A549 (cell line): ENCODE measurements at regions not wholly inside any gene's neighbourhood (a gene's known extent, or its start where the extent isn't known, plus 50 kb on each side); places are given as distances from the start of the nearest gene placed in this dataset.

Experiments
- ATAC-seq, 2 experiments: fragments of 200-7000 bp in 1 of 2; fragments of >200 bp in 1 of 2; cut with Nextera tagmentation in 1 of 2; cut with Tn5 transposase in 1 of 2; 3 replicates each; pipeline versions ENCODE4 v1.8.0 to v1.9.1; 2018 to 2020; ENCODE audit warnings: mild to moderate bottlenecking in 1 of 2, moderate library complexity in 1 of 2
- CTCF ChIA-PET: fragments of 300-600 bp; sonication (Branson Sonifier 250); formaldehyde crosslinking; extraction: SDS; loops from one replicate; lab custom pipeline; 2021; ENCODE audit warnings: antibody characterized with exemption, inconsistent platforms; lab: Yijun Ruan, JAX
- POLR2A ChIA-PET: fragments of 350-600 bp; formaldehyde crosslinking; extraction: SDS; loops from one replicate; lab custom pipeline; 2021; ENCODE audit warnings: antibody characterized with exemption, inconsistent platforms; lab: Yijun Ruan, JAX
- DNase-seq, 2 experiments: peaks; one replicate each; pipeline versions ENCODE4 v3.0.0 to v3.0.0-alpha.2; 2011 to 2016; ENCODE audit warnings: low read depth in 1 of 2, low spot score in 1 of 2
- FAIRE-seq: peaks from 2 replicates; lab custom pipeline; 2011; peaks lifted over from hg19 to GRCh38; lab: Jason Lieb, UNC
- H3K27ac ChIP-seq, 2 experiments: fragments of >200 bp; sonication (Bioruptor Twin); formaldehyde crosslinking; 3 replicates each; pipeline ENCODE4 v1.5.1; 2016 to 2017
- H3K4me1 ChIP-seq: fragments of >200 bp; sonication (Bioruptor Twin); formaldehyde crosslinking; 3 replicates; pipeline ENCODE4 v1.6.1; 2016
- H3K4me2 ChIP-seq: fragments of >200 bp; sonication (Bioruptor Twin); formaldehyde crosslinking; 3 replicates; pipeline ENCODE4 v1.6.1; 2016
- H3K4me3 ChIP-seq: fragments of >200 bp; sonication (Bioruptor Twin); formaldehyde crosslinking; 3 replicates; pipeline ENCODE4 v1.5.1; 2016
- H3K9me3 ChIP-seq: fragments of >200 bp; sonication (Bioruptor Twin); formaldehyde crosslinking; 3 replicates; pipeline ENCODE4 v1.6.1; 2016
- BCL3 ChIP-seq: fragments of >200 bp; sonication (Bioruptor Twin); formaldehyde crosslinking; IDR thresholded peaks from 3 replicates; pipeline ENCODE4 v1.6.1; 2016
- BHLHE40 ChIP-seq: IDR thresholded peaks from 2 replicates; pipeline ENCODE4 v1.6.1; 2012; ENCODE audit warnings: low read depth, low read length, inconsistent platforms
- CBX2 ChIP-seq: fragments of 200-600 bp; sonication (generic); IDR thresholded peaks from 2 replicates; pipeline ENCODE4 v1.6.1; 2016; ENCODE audit warnings: low read depth, mild to moderate bottlenecking, borderline replicate concordance
- CBX8 ChIP-seq: fragments of 200-600 bp; sonication (generic); IDR thresholded peaks from 2 replicates; pipeline ENCODE4 v1.6.1; 2016
- CHD4 ChIP-seq: fragments of 200-600 bp; sonication (generic); IDR thresholded peaks from 2 replicates; pipeline ENCODE4 v1.6.1; 2016; ENCODE audit warnings: antibody characterized with exemption, mild to moderate bottlenecking, borderline replicate concordance
- E2F6 ChIP-seq: IDR thresholded peaks from 2 replicates; pipeline ENCODE4 v1.6.1; 2012; ENCODE audit warnings: low read depth, borderline replicate concordance
- EHF ChIP-seq: fragments of 250-450 bp; sonication (Bioruptor Pico); IDR thresholded peaks from 2 replicates; pipeline ENCODE4 v1.5.0; 2020; ENCODE audit warnings: mild to moderate bottlenecking
- ESRRA ChIP-seq: fragments of 150-350 bp; IDR thresholded peaks from 2 replicates; pipeline ENCODE4 v1.6.1; 2014; ENCODE audit warnings: mild to moderate bottlenecking, low read length, borderline replicate concordance
- FOSB ChIP-seq: fragments of 250-450 bp; sonication (Bioruptor Pico); IDR thresholded peaks from 2 replicates; pipeline ENCODE4 v1.5.0; 2020; ENCODE audit warnings: mild to moderate bottlenecking, moderate library complexity
- FOXS1 ChIP-seq: fragments of 250-450 bp; sonication (Bioruptor Pico); IDR thresholded peaks from 2 replicates; pipeline ENCODE4 v1.5.0; 2020; ENCODE audit warnings: mild to moderate bottlenecking, moderate library complexity
- HDAC2 ChIP-seq: fragments of 200-600 bp; sonication (generic); IDR thresholded peaks from 2 replicates; pipeline ENCODE4 v1.6.1; 2016
- HEYL ChIP-seq: fragments of 250-450 bp; sonication (Bioruptor Pico); IDR thresholded peaks from 2 replicates; pipeline ENCODE4 v1.8.0; 2021; ENCODE audit warnings: mild to moderate bottlenecking, moderate library complexity
- HOXA7 ChIP-seq: fragments of 250-450 bp; sonication (Bioruptor Pico); IDR thresholded peaks from 2 replicates; pipeline ENCODE4 v1.5.0; 2020; ENCODE audit warnings: mild to moderate bottlenecking, moderate library complexity
- JUN ChIP-seq, 2 experiments: fragments of >200 bp; sonication (Bioruptor Twin); formaldehyde crosslinking; IDR thresholded peaks; 2 replicates in 1 of 2; 3 replicates in 1 of 2; pipeline ENCODE4 v1.6.1; 2016 to 2017
- JUNB ChIP-seq: fragments of >200 bp; sonication (Bioruptor Twin); formaldehyde crosslinking; IDR thresholded peaks from 2 replicates; pipeline ENCODE4 v1.6.1; 2016
- KDM1A ChIP-seq: fragments of 200-600 bp; sonication (generic); IDR thresholded peaks from 2 replicates; pipeline ENCODE4 v1.6.1; 2016; ENCODE audit warnings: low read depth, mild to moderate bottlenecking
- MAFK ChIP-seq: fragments of 450-650 bp; IDR thresholded peaks from 2 replicates; pipeline ENCODE4 v1.6.1; 2014; ENCODE audit not compliant: partially characterized antibody
- MAZ ChIP-seq: fragments of 150-350 bp; IDR thresholded peaks from 2 replicates; pipeline ENCODE4 v1.6.1; 2014; ENCODE audit warnings: antibody characterized with exemption, low read depth, low read length, borderline replicate concordance
- MYC ChIP-seq: IDR thresholded peaks from 2 replicates; pipeline ENCODE4 v1.6.1; 2012; ENCODE audit warnings: mild to moderate bottlenecking, inconsistent platforms, low read length, improper control_type of control experiment, borderline replicate concordance
- NPAS2 ChIP-seq: fragments of 250-450 bp; sonication (Bioruptor Pico); IDR thresholded peaks from 2 replicates; pipeline ENCODE4 v1.8.0; 2022; ENCODE audit warnings: mild to moderate bottlenecking, moderate library complexity, borderline replicate concordance
- NR3C1 ChIP-seq: fragments of >200 bp; sonication (Bioruptor Twin); formaldehyde crosslinking; IDR thresholded peaks from 3 replicates; pipeline ENCODE4 v1.6.1; 2017
- PHF8 ChIP-seq: fragments of 200-600 bp; sonication (generic); IDR thresholded peaks from 2 replicates; pipeline ENCODE4 v1.6.1; 2016; ENCODE audit warnings: low read depth, mild to moderate bottlenecking, antibody characterized with exemption, moderate library complexity, borderline replicate concordance
- POLR2A ChIP-seq: IDR thresholded peaks from 2 replicates; pipeline ENCODE4 v1.6.1; 2012; ENCODE audit warnings: mild to moderate bottlenecking, low read length
- POLR2AphosphoS2 ChIP-seq: conservative IDR thresholded peaks from 2 replicates; pipeline ENCODE4 v1.6.1; 2012; ENCODE audit warnings: low read length, improper control_type of control experiment, inconsistent platforms
- RAD21 ChIP-seq, 2 experiments: fragments of >200 bp in 1 of 2; sonication (Bioruptor Twin) in 1 of 2; formaldehyde crosslinking in 1 of 2; IDR thresholded peaks in 1 of 2; conservative IDR thresholded peaks in 1 of 2; 2 replicates in 1 of 2; 3 replicates in 1 of 2; pipeline ENCODE4 v1.6.1; 2012 to 2018; ENCODE audit warnings: inconsistent platforms in 1 of 2
- RARB ChIP-seq: fragments of 250-450 bp; sonication (Bioruptor Pico); IDR thresholded peaks from 2 replicates; pipeline ENCODE4 v1.8.0; 2021; ENCODE audit warnings: mild to moderate bottlenecking, moderate library complexity
- RFX5 ChIP-seq: fragments of 450-650 bp; IDR thresholded peaks from 2 replicates; pipeline ENCODE4 v1.7.1; 2014; ENCODE audit warnings: antibody characterized with exemption, mild to moderate bottlenecking, moderate library complexity
- SMC3 ChIP-seq: fragments of >200 bp; sonication (Bioruptor Twin); formaldehyde crosslinking; IDR thresholded peaks from 3 replicates; pipeline ENCODE4 v1.6.1; 2018; ENCODE audit warnings: inconsistent platforms
- TFCP2L1 ChIP-seq: fragments of 250-450 bp; sonication (Bioruptor Pico); IDR thresholded peaks from 2 replicates; pipeline ENCODE4 v1.5.0; 2021; ENCODE audit warnings: mild to moderate bottlenecking
- ZFP36 ChIP-seq: fragments of 450-650 bp; IDR thresholded peaks from 2 replicates; pipeline ENCODE4 v1.6.1; 2014; ENCODE audit warnings: borderline replicate concordance; ENCODE audit not compliant: partially characterized antibody
- WGBS: methylation state at CpG from one replicate; pipeline ENCODE4 v1.1.6; 2017; ENCODE audit errors: missing lambda C conversion rate; 5-methylcytosine and 5-hydroxymethylcytosine counted together
- TF ChIP-seq, protein P1 (sequence below): IDR thresholded peaks from 2 replicates; pipeline ENCODE4 v1.6.1; 2012
- TF ChIP-seq, protein P2 (sequence below): IDR thresholded peaks from 2 replicates; pipeline ENCODE4 v1.6.1; 2012
- TF ChIP-seq, protein P3 (sequence below): fragments of >200 bp; sonication (Bioruptor Twin); formaldehyde crosslinking; IDR thresholded peaks from 3 replicates; pipeline ENCODE4 v1.5.1; 2016

GRCh38 chr2:184210329-184210728 is 388.0 kb upstream of the ZNF804A start:
- no peak for DNase-seq
- TF ChIP-seq POLR2AphosphoS2 (no peak), MAFK (peak; percentile 67)
- 43% methylated on average over 3 of the region's 3 CpGs for WGBS
- Histone ChIP-seq H3K4me2 (no peak overlapping the region), H3K4me1 (no peaks in the 10 kb centered on the region), H3K27ac (no peak overlapping the region), H3K9me3 (no peaks in the 10 kb centered on the region), H3K4me3 (no peak overlapping the region)
- ChIA-PET POLR2A (no interaction called here), CTCF (no interaction called here)
- no peak for ATAC-seq
- no peak for FAIRE-seq

DNA sequence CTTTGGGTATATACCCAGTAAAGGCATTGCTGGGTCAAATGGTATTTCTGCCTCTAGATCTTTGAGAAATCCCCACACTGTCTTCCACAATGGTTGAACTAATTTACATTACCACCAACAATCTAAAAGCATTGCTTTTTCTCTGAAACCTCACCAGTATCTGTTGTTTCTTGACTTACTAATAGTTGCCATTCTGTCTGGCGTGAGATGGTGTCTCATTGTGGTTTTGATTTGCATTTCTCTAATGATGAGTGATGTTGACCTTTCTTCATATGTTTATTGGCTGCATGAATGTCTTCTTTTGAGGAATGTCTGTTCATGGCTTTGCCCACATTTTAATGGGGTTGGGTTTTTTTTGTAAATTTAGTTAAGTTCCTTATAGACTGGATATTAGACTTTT is 382.6 kb upstream of the ZNF804A start:
- DNase-seq (no peak), ATAC-seq (no peak), FAIRE-seq (no peak)
- H3K9me3 ChIP-seq = no peaks in the 10 kb centered on the region
- POLR2A ChIA-PET = no interaction called here
- no peak overlapping the region for H3K4me2 ChIP-seq
- CTCF ChIA-PET = no interaction called here
- no peak for TF ChIP-seq CBX8
- TF ChIP-seq ESRRA = no peak
- TF ChIP-seq, protein P1, sequence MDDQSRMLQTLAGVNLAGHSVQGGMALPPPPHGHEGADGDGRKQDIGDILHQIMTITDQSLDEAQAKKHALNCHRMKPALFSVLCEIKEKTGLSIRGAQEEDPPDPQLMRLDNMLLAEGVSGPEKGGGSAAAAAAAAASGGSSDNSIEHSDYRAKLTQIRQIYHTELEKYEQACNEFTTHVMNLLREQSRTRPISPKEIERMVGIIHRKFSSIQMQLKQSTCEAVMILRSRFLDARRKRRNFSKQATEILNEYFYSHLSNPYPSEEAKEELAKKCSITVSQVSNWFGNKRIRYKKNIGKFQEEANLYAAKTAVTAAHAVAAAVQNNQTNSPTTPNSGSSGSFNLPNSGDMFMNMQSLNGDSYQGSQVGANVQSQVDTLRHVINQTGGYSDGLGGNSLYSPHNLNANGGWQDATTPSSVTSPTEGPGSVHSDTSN = no peak
- TF ChIP-seq HEYL (CRISPR knock-in tag) = no peak
- TF ChIP-seq NPAS2 (CRISPR knock-in tag) = no peak
- no peak for TF ChIP-seq RFX5
- TF ChIP-seq MAZ = no peak
- no peak for TF ChIP-seq FOSB (CRISPR knock-in tag)
- no peak for TF ChIP-seq RARB
- no peak for TF ChIP-seq TFCP2L1 (CRISPR knock-in tag)
- TF ChIP-seq HOXA7 = no peak
- no peak for TF ChIP-seq ZFP36
- TF ChIP-seq, protein P2, sequence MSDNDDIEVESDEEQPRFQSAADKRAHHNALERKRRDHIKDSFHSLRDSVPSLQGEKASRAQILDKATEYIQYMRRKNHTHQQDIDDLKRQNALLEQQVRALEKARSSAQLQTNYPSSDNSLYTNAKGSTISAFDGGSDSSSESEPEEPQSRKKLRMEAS = no peak
- no peak for TF ChIP-seq SMC3
- TF ChIP-seq NR3C1 = no peak
- no peak for TF ChIP-seq MYC
- no peak for TF ChIP-seq CBX2
- no peak for TF ChIP-seq BCL3
- TF ChIP-seq KDM1A = no peak
- no peak for TF ChIP-seq POLR2A
- WGBS = 50% methylated on average over 1 of the region's 1 CpG
- H3K27ac ChIP-seq = no peak overlapping the region
- H3K4me3 ChIP-seq = no peak overlapping the region
- H3K4me1 ChIP-seq = no peaks in the 10 kb centered on the region

DNA sequence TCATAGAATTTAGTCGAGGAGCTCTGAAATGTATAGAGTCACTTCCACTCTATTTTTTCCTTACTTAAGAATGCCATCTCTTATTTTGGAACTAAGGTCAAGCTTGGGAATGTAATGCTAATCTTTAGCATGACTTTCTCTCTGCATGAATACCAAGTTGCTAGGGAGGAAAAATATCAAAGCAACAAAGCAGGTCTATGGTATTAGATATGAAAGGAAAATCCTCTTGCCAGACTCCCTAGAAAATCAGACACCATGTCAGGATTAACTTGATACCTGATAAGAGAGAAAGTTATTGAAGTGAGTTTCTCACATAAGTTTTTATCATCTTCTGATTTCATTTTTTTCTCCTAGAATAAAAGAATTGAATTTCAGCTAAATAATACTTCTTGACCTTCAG is 341.7 kb upstream of the ZNF804A start:
- FAIRE-seq (no peak), ATAC-seq (no peak), DNase-seq (no peak)
- WGBS = 3% methylated on average over 1 of the region's 1 CpG
- Histone ChIP-seq H3K27ac (no peak overlapping the region), H3K4me3 (no peak overlapping the region), H3K9me3 (no peaks in the 10 kb centered on the region), H3K4me1 (no peaks in the 10 kb centered on the region), H3K4me2 (no peak overlapping the region)
- ChIA-PET CTCF (interaction anchor here (0.6 kb wide), 1 partner anchor 1445 kb away, joined by 4 read pairs; no protein-coding TSS in a partner anchor), POLR2A (no interaction called here)
- TF ChIP-seq, protein P3, sequence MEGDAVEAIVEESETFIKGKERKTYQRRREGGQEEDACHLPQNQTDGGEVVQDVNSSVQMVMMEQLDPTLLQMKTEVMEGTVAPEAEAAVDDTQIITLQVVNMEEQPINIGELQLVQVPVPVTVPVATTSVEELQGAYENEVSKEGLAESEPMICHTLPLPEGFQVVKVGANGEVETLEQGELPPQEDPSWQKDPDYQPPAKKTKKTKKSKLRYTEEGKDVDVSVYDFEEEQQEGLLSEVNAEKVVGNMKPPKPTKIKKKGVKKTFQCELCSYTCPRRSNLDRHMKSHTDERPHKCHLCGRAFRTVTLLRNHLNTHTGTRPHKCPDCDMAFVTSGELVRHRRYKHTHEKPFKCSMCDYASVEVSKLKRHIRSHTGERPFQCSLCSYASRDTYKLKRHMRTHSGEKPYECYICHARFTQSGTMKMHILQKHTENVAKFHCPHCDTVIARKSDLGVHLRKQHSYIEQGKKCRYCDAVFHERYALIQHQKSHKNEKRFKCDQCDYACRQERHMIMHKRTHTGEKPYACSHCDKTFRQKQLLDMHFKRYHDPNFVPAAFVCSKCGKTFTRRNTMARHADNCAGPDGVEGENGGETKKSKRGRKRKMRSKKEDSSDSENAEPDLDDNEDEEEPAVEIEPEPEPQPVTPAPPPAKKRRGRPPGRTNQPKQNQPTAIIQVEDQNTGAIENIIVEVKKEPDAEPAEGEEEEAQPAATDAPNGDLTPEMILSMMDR = no peak
- TF ChIP-seq NR3C1 (no peak), FOXS1 (CRISPR knock-in tag) (no peak), JUN (IDR thresholded peaks at IDR 0.05) (no peak), RFX5 (no peak), JUNB (no peak), PHF8 (no peak), BHLHE40 (no peak), NPAS2 (CRISPR knock-in tag) (no peak), HDAC2 (no peak), RAD21 (conservative IDR thresholded peaks at IDR 0.05 in 1 of 2, IDR thresholded peaks at IDR 0.05 in 1 of 2) (no peak), E2F6 (no peak), EHF (CRISPR knock-in tag) (no peak), CHD4 (no peak), HEYL (CRISPR knock-in tag) (no peak), CBX8 (no peak)
